Left ventricle myocardium inferior (tissue), 1 donor: ENCODE measurements at regions not wholly inside any gene's neighbourhood (a gene's known extent, or its start where the extent isn't known, plus 50 kb on each side); places are given as distances from the start of the nearest gene placed in this dataset.
A peak's percentile ranks its signal among the peaks of the same experiment; 100 is the strongest.
"Not testable (repeated sequence)": the region's sequence is repeated elsewhere in the genome, so short reads cannot be mapped to it uniquely, and the experiment has no call there.

ENCODE experiments used
- DNase-seq: peaks from one replicate; pipeline ENCODE4 v3.0.0-alpha.2; 2020
- H3K27ac ChIP-seq: fragments of 200-600 bp; replicated peaks from 2 replicates; pipeline ENCODE4 v1.8.0; 2021
- H3K27me3 ChIP-seq: fragments of 200-600 bp; 2 replicates; pipeline ENCODE4 v1.8.0; 2021; ENCODE audit warnings: low read depth
- H3K36me3 ChIP-seq: fragments of 200-600 bp; 2 replicates; pipeline ENCODE4 v1.8.0; 2021
- H3K4me1 ChIP-seq: fragments of 200-600 bp; 2 replicates; pipeline ENCODE4 v1.8.0; 2021
- H3K4me3 ChIP-seq: fragments of 200-600 bp; 2 replicates; pipeline ENCODE4 v1.8.0; 2021; ENCODE audit warnings: mild to moderate bottlenecking, moderate library complexity
- H3K9me3 ChIP-seq: fragments of 200-600 bp; replicated peaks from 2 replicates; pipeline ENCODE4 v1.8.0; 2021
- intact Hi-C: fragments of 100-400 bp; cut with micrococcal nuclease; formaldehyde crosslinking; loops from one replicate; pipeline ENCODE4 v1.11.0; 2022
- TF ChIP-seq, protein P1 (sequence below): fragments of 200-600 bp; IDR thresholded peaks from 2 replicates; pipeline ENCODE4 v1.8.0; 2021; ENCODE audit warnings: antibody characterized with exemption, mild to moderate bottlenecking, borderline replicate concordance
- donor health status: DM: no; HTN: yes; CAD: no; lungs with severe emphysema.

- Histone ChIP-seq H3K4me1 (no peaks in the 10 kb centered on the region), H3K9me3 (peaks cover 20% of the 10 kb centered on the region), H3K27me3 (no peaks in the 10 kb centered on the region), H3K4me3 (no peak overlapping the region), H3K27ac (no peak overlapping the region), H3K36me3 (no peaks in the 10 kb centered on the region)
- TF ChIP-seq, protein P1, sequence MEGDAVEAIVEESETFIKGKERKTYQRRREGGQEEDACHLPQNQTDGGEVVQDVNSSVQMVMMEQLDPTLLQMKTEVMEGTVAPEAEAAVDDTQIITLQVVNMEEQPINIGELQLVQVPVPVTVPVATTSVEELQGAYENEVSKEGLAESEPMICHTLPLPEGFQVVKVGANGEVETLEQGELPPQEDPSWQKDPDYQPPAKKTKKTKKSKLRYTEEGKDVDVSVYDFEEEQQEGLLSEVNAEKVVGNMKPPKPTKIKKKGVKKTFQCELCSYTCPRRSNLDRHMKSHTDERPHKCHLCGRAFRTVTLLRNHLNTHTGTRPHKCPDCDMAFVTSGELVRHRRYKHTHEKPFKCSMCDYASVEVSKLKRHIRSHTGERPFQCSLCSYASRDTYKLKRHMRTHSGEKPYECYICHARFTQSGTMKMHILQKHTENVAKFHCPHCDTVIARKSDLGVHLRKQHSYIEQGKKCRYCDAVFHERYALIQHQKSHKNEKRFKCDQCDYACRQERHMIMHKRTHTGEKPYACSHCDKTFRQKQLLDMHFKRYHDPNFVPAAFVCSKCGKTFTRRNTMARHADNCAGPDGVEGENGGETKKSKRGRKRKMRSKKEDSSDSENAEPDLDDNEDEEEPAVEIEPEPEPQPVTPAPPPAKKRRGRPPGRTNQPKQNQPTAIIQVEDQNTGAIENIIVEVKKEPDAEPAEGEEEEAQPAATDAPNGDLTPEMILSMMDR = no peak
- intact Hi-C loops = no loop called here
- DNase-seq = no peak
Observed at GRCh38 chr10:53521046-53521445, 748.5 kb upstream of the MBL2 start.

DNA sequence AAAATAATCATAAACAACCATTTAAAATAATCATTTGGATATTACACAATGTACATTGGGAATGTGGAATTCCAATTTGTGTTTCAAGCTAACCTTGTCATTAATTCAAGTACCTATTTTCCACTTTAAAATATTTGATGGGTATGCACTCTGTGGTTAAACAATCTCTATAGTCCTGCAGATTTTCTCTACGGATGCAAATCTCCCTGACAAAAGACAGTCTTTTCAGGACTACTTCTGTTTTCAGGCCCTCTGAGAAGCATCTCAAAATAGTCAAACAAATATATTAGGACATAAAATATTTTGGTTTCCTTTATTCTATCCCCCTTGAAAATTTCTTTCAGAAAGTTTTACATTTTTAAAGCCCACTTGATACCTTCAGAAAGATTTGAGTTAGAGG lies 735.6 kb upstream of the MBL2 start:
- TF ChIP-seq, protein P1 = no peak
- Histone ChIP-seq H3K4me3 (no peak overlapping the region), H3K27me3 (no peaks in the 10 kb centered on the region), H3K9me3 (no peaks in the 10 kb centered on the region), H3K4me1 (no peaks in the 10 kb centered on the region), H3K36me3 (no peaks in the 10 kb centered on the region), H3K27ac (no peak overlapping the region)
- no peak for DNase-seq
- intact Hi-C loops = no loop called here

- H3K4me3 ChIP-seq, DNase-seq, H3K4me1 ChIP-seq, H3K27ac ChIP-seq, H3K9me3 ChIP-seq, H3K36me3 ChIP-seq, intact Hi-C loops, H3K27me3 ChIP-seq: not testable (repeated sequence)
Observed at GRCh38 chr10:53504492-53504891, 731.9 kb upstream of the MBL2 start.

GRCh38 chr10:53491774-53492173 lies 719.2 kb upstream of the MBL2 start:
- H3K9me3 ChIP-seq = no peaks in the 10 kb centered on the region
- TF ChIP-seq, protein P1 = no peak
- H3K27me3 ChIP-seq = no peaks in the 10 kb centered on the region
- no peak overlapping the region for H3K27ac ChIP-seq
- H3K4me1 ChIP-seq = peaks cover 24% of the 10 kb centered on the region
- H3K36me3 ChIP-seq = no peaks in the 10 kb centered on the region
- intact Hi-C loops = no loop called here
- H3K4me3 ChIP-seq = no peak overlapping the region
- no peak for DNase-seq

DNA sequence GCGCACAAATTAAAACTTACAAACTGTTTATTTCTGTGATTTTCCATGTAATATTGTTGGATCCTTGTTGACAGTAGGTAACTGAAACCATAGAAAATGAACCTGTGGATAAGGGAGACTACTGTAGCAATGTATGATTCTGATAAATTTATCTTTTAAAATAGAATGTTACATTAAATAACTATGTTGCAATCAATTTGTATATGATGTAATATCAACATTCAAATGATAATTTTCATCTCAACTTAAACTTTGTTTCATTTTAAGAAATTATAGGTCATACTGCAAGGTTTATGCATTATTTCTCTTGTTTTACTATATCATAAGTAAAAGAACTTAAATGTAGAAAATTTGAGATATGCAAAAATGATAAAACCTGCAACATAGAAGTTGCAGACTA lies 718.0 kb upstream of the MBL2 start:
- no peaks in the 10 kb centered on the region for H3K27me3 ChIP-seq
- TF ChIP-seq, protein P1 = no peak
- H3K9me3 ChIP-seq = peaks cover 8% of the 10 kb centered on the region
- intact Hi-C loops = no loop called here
- H3K36me3 ChIP-seq = no peaks in the 10 kb centered on the region
- H3K27ac ChIP-seq = no peak overlapping the region
- H3K4me3 ChIP-seq = no peak overlapping the region
- DNase-seq = no peak
- peaks cover 26% of the 10 kb centered on the region for H3K4me1 ChIP-seq

DNA sequence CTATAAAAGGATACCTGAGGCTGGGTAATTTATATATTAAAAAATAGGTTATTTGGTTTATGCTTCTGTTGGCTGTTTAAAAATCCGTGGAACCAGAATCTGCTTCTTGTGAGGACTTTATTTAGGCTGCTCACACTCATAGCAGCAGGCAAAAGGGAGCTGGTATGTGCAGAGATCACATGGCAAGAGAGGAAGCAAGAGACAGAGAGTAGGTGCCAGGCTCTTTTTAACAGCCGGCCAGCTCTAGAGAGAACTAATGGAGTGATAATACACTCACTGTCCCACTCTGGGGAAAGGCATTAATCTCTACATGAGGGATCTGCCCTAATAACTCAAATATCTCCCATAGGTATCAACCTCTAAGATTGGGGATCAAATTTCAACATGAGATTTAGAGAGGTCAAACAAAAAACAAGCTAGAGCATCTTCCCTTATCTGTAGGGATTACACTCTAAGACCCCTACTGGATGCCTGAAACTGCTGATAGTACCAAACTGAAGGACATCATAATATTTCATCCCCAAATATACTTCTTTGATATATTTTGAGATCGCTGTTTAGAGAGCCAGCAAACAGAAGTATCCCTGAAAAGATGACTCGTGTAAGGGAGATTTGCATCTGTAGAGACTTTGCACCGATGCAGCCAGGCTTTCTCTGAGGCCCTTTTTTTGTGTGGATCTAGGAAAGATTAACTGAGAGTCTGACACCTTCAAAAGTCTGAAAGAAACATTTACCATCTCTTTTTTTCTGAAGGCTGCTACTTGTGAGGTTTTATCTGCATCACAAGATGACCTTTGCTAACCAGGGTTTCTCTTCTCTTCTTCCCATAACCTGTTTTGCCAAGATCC lies 717.0 kb upstream of the MBL2 start:
- TF ChIP-seq, protein P1 = no peak
- Histone ChIP-seq H3K4me1 (peaks cover 26% of the 10 kb centered on the region), H3K27me3 (no peaks in the 10 kb centered on the region), H3K4me3 (no peak overlapping the region), H3K27ac (peak overlapping the region; percentile 46), H3K36me3 (no peaks in the 10 kb centered on the region), H3K9me3 (peaks cover 18% of the 10 kb centered on the region)
- intact Hi-C loops = no loop called here
- no peak for DNase-seq
